Fibroblast of pulmonary artery (primary cell): ENCODE measurements at regions not wholly inside any gene's neighbourhood (a gene's known extent, or its start where the extent isn't known, plus 50 kb on each side); places are given as distances from the start of the nearest gene placed in this dataset.

ENCODE experiments used
- DNase-seq: peaks from one replicate; pipeline ENCODE4 v3.0.0-alpha.2; 2010; ENCODE audit warnings: low read depth
- H3K4me3 ChIP-seq: replicated peaks from 2 replicates; pipeline ENCODE4 v1.5.1; 2011; ENCODE audit warnings: low read depth, mild to moderate bottlenecking, control low read depth, low read length, moderate library complexity
- CTCF ChIP-seq: IDR thresholded peaks from 2 replicates; pipeline ENCODE4 v1.5.1; 2011; ENCODE audit warnings: mild to moderate bottlenecking, control low read depth, low read length, inconsistent platforms; ENCODE audit errors: missing control alignments

- no peak for TF ChIP-seq CTCF
- H3K4me3 ChIP-seq: no peak overlapping the region
- peak; percentile 96 for DNase-seq
These were observed 240.5 kb upstream of the ANKRD50 start for GRCh38 chr4:124953061-124953460.

DNA sequence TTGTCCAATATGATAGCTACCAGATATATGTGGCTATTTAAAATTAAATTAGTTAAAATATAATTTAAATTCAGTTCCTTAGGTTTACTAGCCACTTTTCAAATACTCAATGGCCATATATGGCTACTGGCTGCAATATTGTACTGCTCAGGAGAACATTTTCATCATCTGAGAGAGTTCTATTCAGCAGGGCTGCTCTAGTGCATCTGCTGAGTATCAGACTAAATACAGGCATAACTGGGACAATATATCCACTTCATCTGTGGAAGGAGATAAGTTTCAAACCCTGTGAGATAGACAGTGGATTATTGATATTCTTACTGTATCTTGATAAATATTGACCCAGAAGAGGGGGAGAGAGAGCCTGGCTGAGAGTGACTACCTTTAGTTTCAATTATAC is 240.1 kb upstream of the ANKRD50 start:
- TF ChIP-seq CTCF: no peak
- no peak overlapping the region for H3K4me3 ChIP-seq
- DNase-seq: no peak

DNA sequence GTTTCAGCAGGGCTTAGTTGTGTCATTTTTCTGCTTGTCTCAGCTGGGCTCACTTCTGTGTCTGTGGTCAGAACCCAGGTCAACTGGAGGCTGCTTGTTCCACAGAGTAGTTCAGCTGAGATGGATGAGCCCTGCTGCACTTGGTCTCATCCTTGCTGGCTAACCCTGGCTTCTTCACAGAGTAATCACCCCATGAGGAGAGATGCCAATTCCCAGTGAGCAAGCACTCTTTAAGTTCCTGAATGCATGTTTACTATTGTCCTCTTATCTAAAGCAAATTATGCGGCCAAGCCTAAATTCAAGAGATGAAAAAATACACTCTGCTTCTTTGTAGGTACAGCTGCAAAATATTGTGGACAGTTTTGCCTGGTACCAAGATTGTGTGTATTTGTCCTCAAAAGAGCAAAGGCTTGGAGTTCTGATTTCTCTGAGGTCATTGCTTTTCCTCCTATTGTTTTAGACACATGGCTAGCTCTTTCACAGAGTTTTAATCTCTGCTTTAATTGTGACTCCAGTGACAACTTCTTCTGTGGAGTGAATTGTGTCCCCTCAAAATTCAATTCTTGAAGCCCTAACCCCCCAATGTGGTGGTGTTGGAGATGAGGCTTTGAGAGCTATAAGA is 236.6 kb upstream of the ANKRD50 start:
- peak; percentile 89 for DNase-seq
- H3K4me3 ChIP-seq: no peak overlapping the region
- TF ChIP-seq CTCF: no peak

GRCh38 chr4:124947622-124948265 is 235.2 kb upstream of the ANKRD50 start:
- H3K4me3 ChIP-seq: no peak overlapping the region
- no peak for TF ChIP-seq CTCF
- DNase-seq: peak; percentile 49

- TF ChIP-seq CTCF: no peak
- H3K4me3 ChIP-seq: no peak overlapping the region
- DNase-seq: no peak
These were observed 234.2 kb upstream of the ANKRD50 start for GRCh38 chr4:124946696-124947095.

DNA sequence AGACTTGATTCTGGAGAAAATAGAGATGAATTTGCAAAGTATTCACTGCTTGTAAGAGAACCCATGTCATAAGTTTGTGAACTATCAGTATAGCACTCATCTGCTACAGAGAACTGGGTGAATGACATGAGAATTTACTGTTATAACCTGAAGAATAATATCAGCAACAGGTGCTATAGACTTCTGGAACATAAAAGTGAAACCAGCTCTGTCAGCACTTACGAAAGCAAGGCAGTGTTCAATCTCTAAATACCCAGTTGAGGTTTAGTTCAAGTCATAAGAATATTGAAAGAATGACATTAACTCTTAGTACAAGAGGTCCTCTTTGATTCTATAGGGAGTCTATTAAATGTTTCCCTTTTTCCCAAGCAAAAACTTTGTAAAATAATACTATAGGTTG is 232.9 kb upstream of the ANKRD50 start:
- TF ChIP-seq CTCF: no peak
- no peak overlapping the region for H3K4me3 ChIP-seq
- no peak for DNase-seq

GRCh38 chr4:124943938-124944337 is 231.4 kb upstream of the ANKRD50 start:
- TF ChIP-seq CTCF: peak; percentile 16
- DNase-seq: no peak
- H3K4me3 ChIP-seq: no peak overlapping the region
